Skeletal muscle satellite cell (primary cell): ENCODE measurements at regions not wholly inside any gene's neighbourhood (a gene's known extent, or its start where the extent isn't known, plus 50 kb on each side); places are given as distances from the start of the nearest gene placed in this dataset.

Experiments used
- H3K27me3 ChIP-seq: 2 replicates; pipeline ENCODE4 v1.7.0; 2013; ENCODE audit warnings: low read length; ENCODE audit not compliant: control insufficient read depth, insufficient read depth
- H3K36me3 ChIP-seq: 2 replicates; pipeline ENCODE4 v1.7.0; 2013; ENCODE audit warnings: mild to moderate bottlenecking, control low read depth, low read length; ENCODE audit not compliant: insufficient read depth
- H3K4me1 ChIP-seq: 2 replicates; pipeline ENCODE4 v1.7.0; 2013; ENCODE audit warnings: low read length; ENCODE audit not compliant: control insufficient read depth, insufficient read depth
- H3K4me2 ChIP-seq: 2 replicates; pipeline ENCODE4 v1.7.0; 2013; ENCODE audit warnings: mild to moderate bottlenecking, low read length
- H3K4me3 ChIP-seq: 2 replicates; pipeline ENCODE4 v1.7.0; 2013; ENCODE audit warnings: low read length
- H3K9ac ChIP-seq: 2 replicates; pipeline ENCODE4 v1.7.0; 2013; ENCODE audit warnings: mild to moderate bottlenecking, low read depth, low read length, moderate library complexity
- H3K9me3 ChIP-seq: replicated peaks from 2 replicates; pipeline ENCODE4 v1.7.0; 2013; ENCODE audit warnings: mild to moderate bottlenecking, control low read depth, low read length

- H3K9ac ChIP-seq: no peak overlapping the region
- H3K4me1 ChIP-seq: peaks cover 11% of the 10 kb centered on the region
- no peaks in the 10 kb centered on the region for H3K9me3 ChIP-seq
- no peak overlapping the region for H3K4me2 ChIP-seq
- H3K36me3 ChIP-seq: no peaks in the 10 kb centered on the region
- no peak overlapping the region for H3K4me3 ChIP-seq
- H3K27me3 ChIP-seq: no peaks in the 10 kb centered on the region
Measured at GRCh38 chr20:50388733-50389437, 121.3 kb upstream of the PTPN1 start.

- H3K27me3 ChIP-seq: no peaks in the 10 kb centered on the region
- H3K9ac ChIP-seq: no peak overlapping the region
- no peaks in the 10 kb centered on the region for H3K36me3 ChIP-seq
- H3K4me2 ChIP-seq: no peak overlapping the region
- H3K4me3 ChIP-seq: no peak overlapping the region
- no peaks in the 10 kb centered on the region for H3K9me3 ChIP-seq
- peaks cover 12% of the 10 kb centered on the region for H3K4me1 ChIP-seq
Measured at GRCh38 chr20:50389438-50389807, 120.8 kb upstream of the PTPN1 start.

GRCh38 chr20:50389808-50390684 is 120.1 kb upstream of the PTPN1 start:
- H3K4me2 ChIP-seq: no peak overlapping the region
- no peak overlapping the region for H3K9ac ChIP-seq
- no peaks in the 10 kb centered on the region for H3K9me3 ChIP-seq

GRCh38 chr20:50390685-50391443 is 119.3 kb upstream of the PTPN1 start:
- Histone ChIP-seq H3K27me3 (no peaks in the 10 kb centered on the region), H3K9ac (no peak overlapping the region), H3K9me3 (no peaks in the 10 kb centered on the region), H3K4me1 (peaks cover 26% of the 10 kb centered on the region), H3K36me3 (no peaks in the 10 kb centered on the region), H3K4me3 (no peak overlapping the region), H3K4me2 (no peak overlapping the region)

More at GRCh38 chr20:50389808-50390684, 120.1 kb upstream of the PTPN1 start:
- H3K36me3 ChIP-seq: no peaks in the 10 kb centered on the region
- H3K4me1 ChIP-seq: peaks cover 18% of the 10 kb centered on the region
- H3K4me3 ChIP-seq: no peak overlapping the region
- H3K27me3 ChIP-seq: no peaks in the 10 kb centered on the region

GRCh38 chr20:50391444-50392137 is 118.6 kb upstream of the PTPN1 start:
- Histone ChIP-seq H3K27me3 (no peaks in the 10 kb centered on the region), H3K4me3 (no peak overlapping the region), H3K9me3 (no peaks in the 10 kb centered on the region), H3K4me1 (peaks cover 31% of the 10 kb centered on the region), H3K4me2 (no peak overlapping the region), H3K9ac (no peak overlapping the region), H3K36me3 (no peaks in the 10 kb centered on the region)

GRCh38 chr20:50392138-50392866 is 117.9 kb upstream of the PTPN1 start:
- Histone ChIP-seq H3K4me3 (no peak overlapping the region), H3K4me1 (peaks cover 29% of the 10 kb centered on the region), H3K27me3 (no peaks in the 10 kb centered on the region), H3K9me3 (no peaks in the 10 kb centered on the region), H3K9ac (no peak overlapping the region), H3K4me2 (no peak overlapping the region), H3K36me3 (no peaks in the 10 kb centered on the region)

- no peak overlapping the region for H3K9ac ChIP-seq
- no peak overlapping the region for H3K4me3 ChIP-seq
- no peaks in the 10 kb centered on the region for H3K9me3 ChIP-seq
- no peaks in the 10 kb centered on the region for H3K27me3 ChIP-seq
- no peaks in the 10 kb centered on the region for H3K36me3 ChIP-seq
- H3K4me1 ChIP-seq: peaks cover 26% of the 10 kb centered on the region
- H3K4me2 ChIP-seq: no peak overlapping the region
Measured at GRCh38 chr20:50393242-50393641, 116.9 kb upstream of the PTPN1 start.

- Histone ChIP-seq H3K4me3 (no peak overlapping the region), H3K27me3 (no peaks in the 10 kb centered on the region), H3K36me3 (no peaks in the 10 kb centered on the region), H3K9ac (no peak overlapping the region), H3K9me3 (no peaks in the 10 kb centered on the region), H3K4me2 (no peak overlapping the region), H3K4me1 (peaks cover 34% of the 10 kb centered on the region)
Measured at GRCh38 chr20:50393990-50394561, 116.1 kb upstream of the PTPN1 start.

- H3K9me3 ChIP-seq: no peaks in the 10 kb centered on the region
- no peaks in the 10 kb centered on the region for H3K36me3 ChIP-seq
- no peak overlapping the region for H3K4me3 ChIP-seq
- peak overlapping the region; percentile 10 for H3K4me2 ChIP-seq
- peaks cover 39% of the 10 kb centered on the region for H3K4me1 ChIP-seq
- H3K27me3 ChIP-seq: no peaks in the 10 kb centered on the region
- H3K9ac ChIP-seq: peak overlapping the region; percentile 67
Measured at GRCh38 chr20:50394569-50394968, 115.6 kb upstream of the PTPN1 start.

- no peaks in the 10 kb centered on the region for H3K27me3 ChIP-seq
- no peaks in the 10 kb centered on the region for H3K9me3 ChIP-seq
- H3K4me2 ChIP-seq: peak overlapping the region; percentile 39
- peak overlapping the region; percentile 67 for H3K9ac ChIP-seq
- no peak overlapping the region for H3K4me3 ChIP-seq
- peaks cover 45% of the 10 kb centered on the region for H3K4me1 ChIP-seq
- H3K36me3 ChIP-seq: no peaks in the 10 kb centered on the region
Measured at GRCh38 chr20:50395251-50395729, 114.9 kb upstream of the PTPN1 start.
